ENCODE measurements at regions not wholly inside any gene's neighbourhood (a gene's known extent, or its start where the extent isn't known, plus 50 kb on each side); places are given as distances from the start of the nearest gene placed in this dataset.

- Mint-ChIP-seq H3K36me3 (no peaks in the 10 kb centered on the region), H3K4me3 (no peak overlapping the region), H3K27me3 (ENCODE audit: low read depth) (no peaks in the 10 kb centered on the region; the same call in 1 of the 2 replicates), H3K4me1 (peaks cover 18% of the 10 kb centered on the region), H3K9me3 (no peaks in the 10 kb centered on the region), H3K27ac (no peak overlapping the region)
- no peak for DNase-seq (ENCODE audit: low spot score)
- no peak for TF ChIP-seq FOXK1 (CRISPR knock-in tag; IDR thresholded peaks at IDR 0.05)
- TF ChIP-seq ZNF416 (CRISPR knock-in tag; IDR thresholded peaks at IDR 0.05), result no peak
- no peak for TF ChIP-seq NFYB (CRISPR knock-in tag; conservative IDR thresholded peaks at IDR 0.05; ENCODE audit: low read depth)
- TF ChIP-seq ZNF219 (CRISPR knock-in tag; IDR thresholded peaks at IDR 0.05; ENCODE audit: borderline replicate concordance), result no peak
- TF ChIP-seq ELF4 (CRISPR knock-in tag; IDR thresholded peaks at IDR 0.05; ENCODE audit: low read depth), result no peak
- TF ChIP-seq USF2 (CRISPR knock-in tag; IDR thresholded peaks at IDR 0.05), result no peak
- no peak for TF ChIP-seq AR (CRISPR knock-in tag; IDR thresholded peaks at IDR 0.05)
- no peak for TF ChIP-seq PRRX2 (CRISPR knock-in tag; IDR thresholded peaks at IDR 0.05)
- TF ChIP-seq ZNF512 (CRISPR knock-in tag; IDR thresholded peaks at IDR 0.05; ENCODE audit: borderline replicate concordance), result no peak
- no peak for TF ChIP-seq CBFB (CRISPR knock-in tag; IDR thresholded peaks at IDR 0.05; ENCODE audit: low read depth)
- POLR2A ChIA-PET, result no interaction called here
- ATAC-seq, result no peak
- CTCF ChIA-PET, result no interaction called here
These were observed 105.6 kb upstream of the ELL2 start for GRCh38 chr5:96067251-96067650.

GRCh38 chr5:96066386-96066719 lies 104.7 kb upstream of the ELL2 start:
- DNase-seq (ENCODE audit: low spot score), result no peak
- 0 out of 2 replicates have a peak overlapping the region, but pooled peaks have one; percentile 2 for H3K27ac Mint-ChIP-seq
- no peaks in the 10 kb centered on the region; the same call in 1 of the 2 replicates for H3K27me3 Mint-ChIP-seq (ENCODE audit: low read depth)
- H3K4me1 Mint-ChIP-seq, result peaks cover 18% of the 10 kb centered on the region
- no peak for TF ChIP-seq ZNF263 (CRISPR knock-in tag; IDR thresholded peaks at IDR 0.05; ENCODE audit: low read depth)
- TF ChIP-seq ZNF219 (CRISPR knock-in tag; IDR thresholded peaks at IDR 0.05; ENCODE audit: borderline replicate concordance), result no peak
- no peak for TF ChIP-seq CBFB (CRISPR knock-in tag; IDR thresholded peaks at IDR 0.05; ENCODE audit: low read depth)
- TF ChIP-seq SOX15 (CRISPR knock-in tag; IDR thresholded peaks at IDR 0.05), result no peak
- TF ChIP-seq NFYB (CRISPR knock-in tag; conservative IDR thresholded peaks at IDR 0.05; ENCODE audit: low read depth), result no peak
- no peak for TF ChIP-seq ZNF317 (CRISPR knock-in tag; IDR thresholded peaks at IDR 0.05; ENCODE audit: borderline replicate concordance, low read depth)
- no peak for TF ChIP-seq NR1H2 (CRISPR knock-in tag; IDR thresholded peaks at IDR 0.05)
- no peak for TF ChIP-seq ZNF512 (CRISPR knock-in tag; IDR thresholded peaks at IDR 0.05; ENCODE audit: borderline replicate concordance)
- no peak for TF ChIP-seq TP53 (CRISPR knock-in tag; IDR thresholded peaks at IDR 0.05)
- TF ChIP-seq SP1 (CRISPR knock-in tag; conservative IDR thresholded peaks at IDR 0.05), result no peak
- no peak for TF ChIP-seq E2F5 (CRISPR knock-in tag; IDR thresholded peaks at IDR 0.05)
- no peak overlapping the region for H3K4me3 Mint-ChIP-seq
- no peaks in the 10 kb centered on the region for H3K36me3 Mint-ChIP-seq
- no peaks in the 10 kb centered on the region for H3K9me3 Mint-ChIP-seq
- no peak for ATAC-seq
- ChIA-PET CTCF (no interaction called here), POLR2A (no interaction called here)
